Endodermal cell (in vitro differentiated cells): ENCODE measurements at regions not wholly inside any gene's neighbourhood (a gene's known extent, or its start where the extent isn't known, plus 50 kb on each side); places are given as distances from the start of the nearest gene placed in this dataset.
A peak's percentile ranks its signal among the peaks of the same experiment; 100 is the strongest.

Source experiments
- DNase-seq: peaks from one replicate; pipeline ENCODE4 v3.0.0-alpha.2; 2017
- H3K27ac ChIP-seq: 2 replicates; pipeline ENCODE4 v1.5.1; 2013; ENCODE audit warnings: mild to moderate bottlenecking, low read depth, low read length, moderate library complexity
- H3K27me3 ChIP-seq: 2 replicates; pipeline ENCODE4 v1.6.1; 2013; ENCODE audit warnings: mild to moderate bottlenecking, low read length, moderate library complexity; ENCODE audit not compliant: insufficient read depth, control insufficient read depth, poor library complexity, severe bottlenecking
- H3K36me3 ChIP-seq: 2 replicates; pipeline ENCODE4 v1.7.0; 2013; ENCODE audit warnings: mild to moderate bottlenecking, low read length, moderate library complexity; ENCODE audit not compliant: control insufficient read depth, insufficient read depth
- H3K4me1 ChIP-seq: one replicate; pipeline ENCODE4 v1.7.0; 2013; ENCODE audit warnings: low read length; ENCODE audit not compliant: control insufficient read depth, insufficient read depth
- H3K4me3 ChIP-seq: 2 replicates; pipeline ENCODE4 v1.5.1; 2013; ENCODE audit warnings: mild to moderate bottlenecking, low read length, moderate library complexity
- H3K9ac ChIP-seq: 2 replicates; pipeline ENCODE4 v1.6.1; 2013; ENCODE audit warnings: mild to moderate bottlenecking, low read length, moderate library complexity; ENCODE audit not compliant: poor library complexity, severe bottlenecking; ENCODE audit errors: extremely low read depth
- H3K9me3 ChIP-seq: 2 replicates; pipeline ENCODE4 v1.6.1; 2013; ENCODE audit warnings: mild to moderate bottlenecking, low read length, moderate library complexity; ENCODE audit not compliant: control insufficient read depth
- H3K27ac Mint-ChIP-seq: 2 replicates; pipeline ENCODE4 v1.8.0; 2020; ENCODE audit warnings: mixed read lengths
- H3K27me3 Mint-ChIP-seq: 2 replicates; pipeline ENCODE4 v1.8.0; 2021; ENCODE audit warnings: mild to moderate bottlenecking, mixed read lengths; ENCODE audit not compliant: insufficient read depth
- H3K36me3 Mint-ChIP-seq: 2 replicates; pipeline ENCODE4 v1.8.0; 2020; ENCODE audit warnings: low read depth, mixed read lengths
- H3K4me1 Mint-ChIP-seq: 2 replicates; pipeline ENCODE4 v1.8.0; 2020; ENCODE audit warnings: mixed read lengths
- H3K4me3 Mint-ChIP-seq: 2 replicates; pipeline ENCODE4 v1.8.0; 2020; ENCODE audit warnings: mild to moderate bottlenecking, moderate library complexity, mixed read lengths
- H3K9me3 Mint-ChIP-seq: 2 replicates; pipeline ENCODE4 v1.8.0; 2020; ENCODE audit warnings: mild to moderate bottlenecking, mixed read lengths
- CTCF ChIP-seq: fragments of 200-600 bp; sonication (generic); conservative IDR thresholded peaks from 2 replicates; pipeline ENCODE4 v1.5.0; 2021; ENCODE audit warnings: antibody characterized with exemption, mild to moderate bottlenecking
- WGBS, 2 experiments: methylation state at CpG; one replicate each; pipeline versions ENCODE4 v1.1.5 to v1.1.7; 2013; ENCODE audit warnings: missing lambda C conversion rate in 2 of 2, mixed read lengths in 1 of 2; ENCODE audit not compliant: insufficient coverage in 1 of 2, insufficient read length in 1 of 2; 5-methylcytosine and 5-hydroxymethylcytosine counted together

- peaks cover 8% of the 10 kb centered on the region for H3K27me3 Mint-ChIP-seq
- no peaks in the 10 kb centered on the region for H3K36me3 Mint-ChIP-seq
- no peaks in the 10 kb centered on the region for H3K36me3 ChIP-seq
- no peaks in the 10 kb centered on the region for H3K4me1 ChIP-seq
- no peaks in the 10 kb centered on the region for H3K27me3 ChIP-seq
- H3K4me1 Mint-ChIP-seq: no peaks in the 10 kb centered on the region
- H3K27ac ChIP-seq: no peak overlapping the region
- no peak overlapping the region for H3K4me3 Mint-ChIP-seq
- 90 to 93% methylated on average over 6 of the region's 6 CpGs for WGBS, 2 experiments
- no peak overlapping the region for H3K9ac ChIP-seq
- peaks cover 8% of the 10 kb centered on the region for H3K9me3 Mint-ChIP-seq
- H3K9me3 ChIP-seq: no peaks in the 10 kb centered on the region
- H3K4me3 ChIP-seq: no peak overlapping the region
- DNase-seq: peak; percentile 15
- TF ChIP-seq CTCF: no peak
- no peak overlapping the region for H3K27ac Mint-ChIP-seq
Observed at GRCh38 chr7:32223071-32223650, 153.0 kb upstream of the PDE1C start.

- DNase-seq: peak; percentile 28
Observed at GRCh38 chr7:32222251-32222900, 152.2 kb upstream of the PDE1C start.

GRCh38 chr7:32221736-32222135, 151.5 kb upstream of the PDE1C start:
- H3K27me3 ChIP-seq: no peaks in the 10 kb centered on the region
- Mint-ChIP-seq H3K36me3 (no peaks in the 10 kb centered on the region), H3K27me3 (peaks cover 7% of the 10 kb centered on the region), H3K9me3 (no peaks in the 10 kb centered on the region), H3K27ac (no peak overlapping the region), H3K4me1 (no peaks in the 10 kb centered on the region), H3K4me3 (no peak overlapping the region)
- 79 to 80% methylated on average over 1 to 2 of the region's 2 CpGs for WGBS, 2 experiments
- H3K4me3 ChIP-seq: no peak overlapping the region
- no peak overlapping the region for H3K27ac ChIP-seq
- no peak overlapping the region for H3K9ac ChIP-seq
- peak; percentile 7 for DNase-seq
- H3K9me3 ChIP-seq: no peaks in the 10 kb centered on the region
- no peak for TF ChIP-seq CTCF
- H3K4me1 ChIP-seq: no peaks in the 10 kb centered on the region
- H3K36me3 ChIP-seq: no peaks in the 10 kb centered on the region

More at GRCh38 chr7:32222251-32222900, 152.2 kb upstream of the PDE1C start:
- no peaks in the 10 kb centered on the region for H3K36me3 Mint-ChIP-seq
- H3K4me1 Mint-ChIP-seq: no peaks in the 10 kb centered on the region
- Histone ChIP-seq H3K4me1 (no peaks in the 10 kb centered on the region), H3K4me3 (no peak overlapping the region), H3K27me3 (no peaks in the 10 kb centered on the region), H3K9ac (no peak overlapping the region), H3K36me3 (no peaks in the 10 kb centered on the region), H3K27ac (no peak overlapping the region), H3K9me3 (no peaks in the 10 kb centered on the region)
- H3K4me3 Mint-ChIP-seq: no peak overlapping the region
- WGBS, 2 experiments: 81 to 88% methylated on average over 4 of the region's 4 CpGs
- no peak for TF ChIP-seq CTCF
- H3K27me3 Mint-ChIP-seq: peaks cover 7% of the 10 kb centered on the region
- peaks cover 1% of the 10 kb centered on the region for H3K9me3 Mint-ChIP-seq
- H3K27ac Mint-ChIP-seq: no peak overlapping the region
